IMR-90 (cell line): ENCODE measurements at regions not wholly inside any gene's neighbourhood (a gene's known extent, or its start where the extent isn't known, plus 50 kb on each side); places are given as distances from the start of the nearest gene placed in this dataset.

Experiments
- ATAC-seq: fragments of 200-7000 bp; cut with Tn5 transposase; 2 replicates; pipeline ENCODE4 v1.9.1; 2020; ENCODE audit warnings: low read depth, mild to moderate bottlenecking, moderate library complexity
- BruUV-seq: library from RNA; stranded (reverse); fragments of 400-500 nt; replicated peaks from 2 replicates; lab custom pipeline; 2021; lab: Mats Ljungman, UMichigan
- CTCF ChIA-PET: fragments of 300-600 bp; formaldehyde crosslinking; extraction: SDS; loops from one replicate; lab custom pipeline; 2021; ENCODE audit warnings: antibody characterized with exemption; lab: Yijun Ruan, JAX
- POLR2A ChIA-PET: fragments of 300-600 bp; sonication (Branson Sonifier 250); formaldehyde crosslinking; loops from one replicate; lab custom pipeline; 2022; ENCODE audit warnings: antibody characterized with exemption; ENCODE audit not compliant: unreplicated experiment; lab: Charles Lee
- DNase-seq: peaks from one replicate; pipeline ENCODE4 v3.0.0; 2013
- H2AFZ ChIP-seq: replicated peaks from 2 replicates; pipeline ENCODE3; 2013; ENCODE audit warnings: low read length, mild to moderate bottlenecking; ENCODE audit not compliant: poor library complexity
- H2AK5ac ChIP-seq: 2 replicates; pipeline ENCODE4 v1.6.1; 2013; ENCODE audit warnings: low read depth, low read length, inconsistent platforms
- H2AK9ac ChIP-seq: replicated peaks from 2 replicates; pipeline ENCODE3; 2013; ENCODE audit warnings: mild to moderate bottlenecking, low read depth, low read length, moderate library complexity; ENCODE audit not compliant: poor library complexity
- H2BK120ac ChIP-seq: 2 replicates; pipeline ENCODE4 v1.6.1; 2013; ENCODE audit warnings: low read depth, low read length, inconsistent platforms
- H2BK15ac ChIP-seq: 3 replicates; pipeline ENCODE4 v1.6.1; 2013; ENCODE audit warnings: low read depth, low read length, inconsistent platforms
- H2BK20ac ChIP-seq: 2 replicates; pipeline ENCODE4 v1.6.1; 2013; ENCODE audit warnings: low read depth, mild to moderate bottlenecking, inconsistent platforms, low read length, moderate library complexity
- H2BK5ac ChIP-seq: 2 replicates; pipeline ENCODE4 v1.6.1; 2013; ENCODE audit warnings: mild to moderate bottlenecking, low read depth, low read length, inconsistent platforms; ENCODE audit not compliant: poor library complexity, severe bottlenecking
- H3K14ac ChIP-seq: replicated peaks from 2 replicates; pipeline ENCODE4 v1.6.1; 2013; ENCODE audit warnings: low read depth, low read length, inconsistent platforms
- H3K18ac ChIP-seq: 2 replicates; pipeline ENCODE4 v1.6.1; 2013; ENCODE audit warnings: low read depth, low read length, control low read depth
- H3K23ac ChIP-seq: 2 replicates; pipeline ENCODE4 v1.6.1; 2013; ENCODE audit warnings: low read depth, low read length, inconsistent platforms
- H3K27ac ChIP-seq: 2 replicates; pipeline ENCODE4 v1.5.1; 2013; ENCODE audit warnings: mild to moderate bottlenecking, control low read depth, low read length; ENCODE audit not compliant: insufficient read depth
- H3K27me3 ChIP-seq: 2 replicates; pipeline ENCODE4 v1.6.1; 2013; ENCODE audit warnings: low read length; ENCODE audit not compliant: control insufficient read depth, insufficient read depth
- H3K36me3 ChIP-seq: 2 replicates; pipeline ENCODE4 v1.6.1; 2013; ENCODE audit warnings: low read length, mixed read lengths; ENCODE audit not compliant: control insufficient read depth, insufficient read depth
- H3K4ac ChIP-seq: 2 replicates; pipeline ENCODE4 v1.6.1; 2013; ENCODE audit warnings: low read depth, low read length, inconsistent platforms
- H3K4me1 ChIP-seq: 2 replicates; pipeline ENCODE4 v1.6.1; 2013; ENCODE audit warnings: low read length, mixed read lengths; ENCODE audit not compliant: control insufficient read depth, insufficient read depth
- H3K4me2 ChIP-seq: 2 replicates; pipeline ENCODE4 v1.6.1; 2013; ENCODE audit warnings: low read depth, mild to moderate bottlenecking, control low read depth, low read length, moderate library complexity
- H3K4me3 ChIP-seq: 2 replicates; pipeline ENCODE4 v1.5.1; 2013; ENCODE audit warnings: low read depth, mild to moderate bottlenecking, control low read depth, low read length, moderate library complexity; ENCODE audit not compliant: insufficient read depth
- H3K56ac ChIP-seq: 2 replicates; pipeline ENCODE4 v1.6.1; 2013; ENCODE audit warnings: low read length, inconsistent platforms; ENCODE audit not compliant: insufficient read depth; ENCODE audit errors: extremely low read depth
- H3K79me1 ChIP-seq, 2 experiments: 2 replicates each; pipeline ENCODE4 v1.6.1; 2013; ENCODE audit warnings: low read length in 2 of 2, inconsistent platforms in 1 of 2, low read depth in 1 of 2
- H3K9ac ChIP-seq: 2 replicates; pipeline ENCODE4 v1.6.1; 2013; ENCODE audit warnings: low read depth, low read length, control low read depth
- H3K9me1 ChIP-seq: 2 replicates; pipeline ENCODE4 v1.6.1; 2013; ENCODE audit warnings: low read length, inconsistent platforms; ENCODE audit not compliant: insufficient read depth
- H3K9me3 ChIP-seq: 2 replicates; pipeline ENCODE4 v1.6.1; 2013; ENCODE audit warnings: low read length; ENCODE audit not compliant: control insufficient read depth, insufficient read depth
- H4K20me1 ChIP-seq: 2 replicates; pipeline ENCODE4 v1.6.1; 2013; ENCODE audit warnings: low read length, inconsistent platforms; ENCODE audit not compliant: insufficient read depth
- H4K5ac ChIP-seq: 2 replicates; pipeline ENCODE4 v1.6.1; 2013; ENCODE audit warnings: mild to moderate bottlenecking, low read depth, low read length, control low read depth
- H4K8ac ChIP-seq, 2 experiments: 2 replicates each; pipeline ENCODE4 v1.6.1; 2013; ENCODE audit warnings: low read depth in 2 of 2, low read length in 2 of 2, control low read depth in 1 of 2, inconsistent platforms in 1 of 2
- H4K91ac ChIP-seq: 2 replicates; pipeline ENCODE4 v1.6.1; 2013; ENCODE audit warnings: low read depth, low read length, inconsistent platforms; ENCODE audit not compliant: insufficient read depth
- MXI1 ChIP-seq: IDR thresholded peaks from 2 replicates; pipeline ENCODE4 v1.6.1; 2012; ENCODE audit warnings: low read depth, mild to moderate bottlenecking, low read length, moderate library complexity, borderline replicate concordance
- NFE2L2 ChIP-seq: fragments of 150-350 bp; IDR thresholded peaks from 2 replicates; pipeline ENCODE4 v1.6.1; 2016; ENCODE audit warnings: low read depth, mild to moderate bottlenecking, low read length
- WGBS, 2 experiments: methylation state at CpG; one replicate each; pipeline versions ENCODE4 v1.1.5 to v1.1.7; 2013; ENCODE audit warnings: missing lambda C conversion rate in 2 of 2; ENCODE audit not compliant: insufficient read length in 1 of 2; ENCODE audit errors: extremely low coverage in 2 of 2; 5-methylcytosine and 5-hydroxymethylcytosine counted together
- dilution Hi-C: fragments of 300-500 bp; cut with HindIII; formaldehyde crosslinking; loops from one replicate; pipeline ENCODE4 v1.14.3; 2018; ENCODE audit warnings: low sequenced_read_pairs; ENCODE audit not compliant: unreplicated experiment
- in situ Hi-C: fragments of 300-500 bp; cut with MboI; formaldehyde crosslinking; loops from 3 replicates; pipeline ENCODE4 v1.14.3; 2019; ENCODE audit warnings: low sequenced_read_pairs, inconsistent platforms, mixed read lengths
- intact Hi-C: fragments of 100-400 bp; cut with micrococcal nuclease; formaldehyde crosslinking; loops from 2 replicates; pipeline ENCODE4 v1.10.0; 2022

GRCh38 chr5:92460505-92460904 is 1077.4 kb upstream of the ARRDC3 start:
- WGBS, 2 experiments: 100% methylated on average over 1 of the region's 2 CpGs; no CpG with 5 or more reads in 1 of the 2 experiments
- Histone ChIP-seq H3K79me1 (no peaks in the 10 kb centered on the region), H3K4ac (no peak overlapping the region), H4K20me1 (no peaks in the 10 kb centered on the region), H4K5ac (no peak overlapping the region), H3K4me3 (no peak overlapping the region), H3K4me2 (no peak overlapping the region), H4K8ac (no peak overlapping the region), H4K91ac (no peak overlapping the region), H3K4me1 (no peaks in the 10 kb centered on the region), H2BK120ac (no peak overlapping the region), H3K18ac (no peak overlapping the region), H2BK5ac (no peak overlapping the region), H3K14ac (no peak overlapping the region), H3K36me3 (no peaks in the 10 kb centered on the region), H3K9me1 (no peaks in the 10 kb centered on the region; the same call in 1 of the 2 replicates), H2BK20ac (no peak overlapping the region), H2AK9ac (no peak overlapping the region), H3K9me3 (no peaks in the 10 kb centered on the region), H3K56ac (no peak overlapping the region), H3K27me3 (no peaks in the 10 kb centered on the region), H3K23ac (no peak overlapping the region), H2AFZ (no peak overlapping the region), H3K27ac (no peak overlapping the region), H2BK15ac (no peak overlapping the region), H2AK5ac (no peak overlapping the region), H3K9ac (no peak overlapping the region)
- BruUV-seq: no TSS peak
- ChIA-PET CTCF (no interaction called here), POLR2A (no interaction called here)
- intact Hi-C loops (no loop called here), dilution Hi-C loops (no loop called here), in situ Hi-C loops (no loop called here)
- DNase-seq (no peak), ATAC-seq (no peak)
- TF ChIP-seq NFE2L2 (no peak), MXI1 (no peak)
